ENCODE measurements at regions not wholly inside any gene's neighbourhood (a gene's known extent, or its start where the extent isn't known, plus 50 kb on each side); places are given as distances from the start of the nearest gene placed in this dataset.

DNA sequence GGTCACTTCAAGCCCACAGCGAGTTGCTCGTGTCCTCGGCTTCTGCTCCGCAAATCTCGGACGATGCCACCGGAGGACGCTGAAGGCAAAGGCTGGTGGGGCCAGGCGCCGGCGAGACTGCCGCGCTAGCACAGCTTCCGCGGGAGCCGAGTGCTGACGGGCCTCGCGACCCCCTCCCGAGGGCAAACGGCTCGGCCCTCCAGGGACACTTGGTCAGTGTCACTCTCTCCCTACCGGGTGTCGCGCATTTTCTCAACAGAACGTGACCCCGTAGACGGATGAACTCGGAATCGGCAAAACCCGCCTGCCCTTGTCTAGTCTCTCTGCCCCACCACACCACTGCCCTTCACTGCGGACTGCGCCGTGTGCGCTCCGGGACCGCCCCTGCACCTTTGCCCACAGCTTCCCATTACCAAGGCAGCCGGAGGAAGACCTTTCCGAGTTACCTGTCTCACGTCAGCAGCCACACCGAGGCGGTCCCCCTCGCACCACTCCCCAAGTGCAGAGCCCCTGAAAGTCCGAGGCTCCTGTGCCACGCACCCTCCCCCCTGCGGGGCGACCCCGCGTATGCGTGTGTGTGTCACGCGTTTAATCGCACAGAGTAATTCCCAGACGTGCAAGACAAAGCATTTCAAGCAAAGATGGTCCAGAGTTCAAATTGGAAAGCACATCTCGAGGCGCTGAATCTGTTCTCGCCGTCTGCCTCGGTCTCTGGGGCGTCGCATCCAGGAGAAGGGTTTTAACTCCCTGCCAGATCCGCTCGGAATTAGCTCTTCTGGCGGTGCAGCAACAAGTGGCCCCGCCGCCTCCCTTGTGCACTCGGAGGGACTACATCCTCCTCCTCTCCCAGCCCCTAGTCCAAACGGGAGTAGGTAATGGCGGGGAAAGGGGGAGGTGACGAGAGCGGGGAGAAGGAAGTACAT, 245.0 kb upstream of the TOPAZ1 start:
- Histone ChIP-seq H3K4me3 (peak overlapping the region; percentile 10), H3K36me3 (replicated peaks) (no peaks in the 10 kb centered on the region), H3K4me1 (peaks cover 15% of the 10 kb centered on the region), H3K9me3 (peaks cover 13% of the 10 kb centered on the region; the same call in 1 of the 2 replicates), H3K27me3 (ENCODE audit: low read depth) (peaks cover 6% of the 10 kb centered on the region; the same call in 1 of the 2 replicates)
- in situ Hi-C loops (cut with MboI; ENCODE audit: low sequenced_read_pairs), result no loop called here
- peak in 1 of 2 experiments; percentile 49 for DNase-seq (ENCODE audit: low spot score in 2 of 2)

DNA sequence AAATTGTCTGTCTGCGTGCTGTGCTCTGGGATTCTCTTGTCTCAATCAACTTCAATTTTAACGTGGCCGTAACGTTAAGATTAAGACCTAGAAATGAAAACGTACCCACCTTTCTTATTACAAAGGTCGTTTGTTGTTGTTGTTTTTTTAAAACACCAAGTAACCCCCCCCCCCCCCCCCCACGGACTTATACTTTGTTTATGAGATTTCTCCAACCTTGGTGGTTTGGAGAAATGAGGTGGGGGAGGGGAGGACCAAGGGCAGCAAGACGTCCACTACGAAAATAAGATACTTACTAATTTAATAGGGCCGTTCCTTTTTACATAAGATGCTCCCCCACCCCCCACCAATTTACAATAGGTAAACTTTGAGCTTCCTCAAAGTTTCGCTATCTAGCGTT, 244.4 kb upstream of the TOPAZ1 start:
- Histone ChIP-seq H3K36me3 (replicated peaks) (no peaks in the 10 kb centered on the region), H3K4me3 (no peak overlapping the region), H3K27me3 (ENCODE audit: low read depth) (peaks cover 6% of the 10 kb centered on the region; the same call in 1 of the 2 replicates), H3K4me1 (peaks cover 15% of the 10 kb centered on the region), H3K9me3 (peaks cover 13% of the 10 kb centered on the region; the same call in 1 of the 2 replicates)
- no peak for DNase-seq (ENCODE audit: low spot score in 2 of 2)
- in situ Hi-C loops (cut with MboI; ENCODE audit: low sequenced_read_pairs), result no loop called here

DNA sequence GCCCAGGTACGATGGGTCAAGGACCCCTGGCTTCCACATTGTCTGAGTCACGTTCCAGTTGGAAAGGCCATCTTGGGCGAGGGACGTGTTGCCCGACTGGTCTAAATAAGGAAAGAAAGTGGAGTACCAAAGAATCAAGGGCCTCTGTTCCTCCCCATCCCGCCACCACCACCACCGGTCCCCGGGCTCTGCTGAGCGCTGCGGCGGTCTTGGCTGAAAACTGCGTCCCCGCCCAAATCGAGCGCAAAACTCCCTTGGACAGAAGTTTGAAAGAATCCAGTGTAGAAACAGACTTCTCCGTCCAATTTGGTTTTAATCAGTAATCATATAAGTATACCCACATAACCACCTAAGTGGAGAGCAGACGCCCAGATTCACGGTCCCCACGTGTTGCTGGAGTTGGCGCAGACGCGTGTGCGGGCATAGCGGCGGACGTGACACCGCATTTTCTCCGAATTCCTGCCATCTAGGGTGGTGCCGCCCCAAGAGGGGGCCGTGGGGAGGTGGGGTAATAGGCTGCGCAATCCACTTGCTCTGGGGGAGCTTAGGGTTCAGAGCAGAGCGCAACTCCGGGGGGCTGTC, 243.8 kb upstream of the TOPAZ1 start:
- Histone ChIP-seq H3K9me3 (peaks cover 12% of the 10 kb centered on the region; the same call in 1 of the 2 replicates), H3K4me1 (peaks cover 15% of the 10 kb centered on the region), H3K36me3 (replicated peaks) (no peaks in the 10 kb centered on the region), H3K4me3 (no peak overlapping the region), H3K27me3 (ENCODE audit: low read depth) (peaks cover 6% of the 10 kb centered on the region; the same call in 1 of the 2 replicates)
- in situ Hi-C loops (cut with MboI; ENCODE audit: low sequenced_read_pairs), result no loop called here
- DNase-seq (ENCODE audit: low spot score in 2 of 2), result no peak

DNA sequence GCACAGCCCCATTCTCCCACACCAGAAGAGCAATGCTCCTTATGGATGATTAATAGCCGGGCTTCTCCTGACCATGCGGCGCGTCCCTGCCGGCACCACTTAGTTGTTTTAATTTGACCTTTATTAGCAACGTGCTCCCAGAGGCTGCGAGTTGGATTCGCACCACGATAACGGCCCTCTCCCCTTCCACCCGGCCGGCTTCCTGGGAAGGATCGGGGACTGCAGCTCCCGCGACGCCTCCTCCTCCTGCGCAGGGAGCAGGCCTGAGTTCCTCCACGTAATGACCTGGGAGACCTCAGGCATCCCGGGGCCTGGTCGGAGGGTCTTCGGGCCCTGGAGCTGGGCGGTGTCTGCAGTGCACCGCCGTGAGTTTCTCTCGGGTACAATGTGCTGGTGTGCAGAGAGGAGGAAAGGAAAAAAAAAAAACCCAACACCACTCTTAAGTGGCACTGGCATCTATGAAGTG, 243.3 kb upstream of the TOPAZ1 start:
- H3K27me3 ChIP-seq (ENCODE audit: low read depth), result peaks cover 6% of the 10 kb centered on the region; the same call in 1 of the 2 replicates
- no peak for DNase-seq (ENCODE audit: low spot score in 2 of 2)

DNA sequence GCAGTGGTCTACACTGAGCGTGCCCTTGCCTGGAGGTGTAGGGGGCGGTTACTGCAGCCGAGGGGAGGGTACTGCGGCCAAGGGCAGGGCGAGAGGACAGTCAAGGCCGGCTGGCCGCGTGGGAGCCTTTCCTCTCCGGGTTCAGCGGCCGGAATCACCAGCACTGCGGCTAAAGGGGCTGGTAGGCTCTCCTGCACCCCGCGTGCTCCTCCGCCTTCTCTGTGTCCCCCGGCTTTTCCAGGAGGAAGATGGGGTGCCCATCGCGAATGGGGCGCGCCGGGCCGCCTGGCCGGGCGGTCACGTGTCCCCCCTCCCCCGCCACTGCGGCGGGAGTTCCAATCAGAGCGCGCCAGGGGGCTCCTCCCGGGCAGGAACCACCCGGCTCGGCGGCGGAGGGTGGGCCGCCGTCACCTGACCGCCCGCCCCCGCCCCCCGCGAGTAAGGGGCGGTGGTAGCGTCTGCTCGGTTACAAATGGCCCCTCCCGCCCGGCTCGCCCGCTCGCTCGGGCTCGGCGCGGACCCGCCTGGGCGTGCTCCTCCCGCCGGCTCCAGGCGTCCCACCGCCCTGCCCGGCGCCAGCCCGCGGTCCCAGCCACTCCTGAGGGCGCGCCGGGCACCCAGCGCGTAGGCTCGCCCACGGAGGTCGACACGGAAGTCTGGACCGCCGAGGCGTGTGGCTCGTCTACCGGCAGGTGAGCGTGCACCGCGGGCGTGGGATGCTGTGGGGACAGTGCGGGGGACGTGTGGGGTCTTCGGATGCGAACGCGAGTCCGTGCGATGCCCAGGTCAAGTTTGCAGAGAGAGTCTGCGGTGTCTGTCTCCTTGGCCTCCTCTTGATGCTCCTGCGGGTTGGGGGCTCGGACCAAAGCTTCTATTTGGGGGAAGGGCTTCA, 242.6 kb upstream of the TOPAZ1 start:
- Histone ChIP-seq H3K4me1 (peaks cover 15% of the 10 kb centered on the region), H3K36me3 (replicated peaks) (no peaks in the 10 kb centered on the region), H3K4me3 (peak overlapping the region; percentile 66), H3K9me3 (peaks cover 8% of the 10 kb centered on the region; the same call in 1 of the 2 replicates), H3K27me3 (ENCODE audit: low read depth) (peaks cover 6% of the 10 kb centered on the region; the same call in 1 of the 2 replicates)
- peak; percentile 72 to 89 for DNase-seq (ENCODE audit: low spot score in 2 of 2)
- in situ Hi-C loops (cut with MboI; ENCODE audit: low sequenced_read_pairs), result no loop called here

More for the DNA sequence above, 243.3 kb upstream of the TOPAZ1 start:
- H3K36me3 ChIP-seq (replicated peaks), result no peaks in the 10 kb centered on the region
- in situ Hi-C loops (cut with MboI; ENCODE audit: low sequenced_read_pairs), result no loop called here
- H3K4me3 ChIP-seq, result peak overlapping the region; percentile 66
- peaks cover 8% of the 10 kb centered on the region; the same call in 1 of the 2 replicates for H3K9me3 ChIP-seq
- H3K4me1 ChIP-seq, result peaks cover 15% of the 10 kb centered on the region

DNA sequence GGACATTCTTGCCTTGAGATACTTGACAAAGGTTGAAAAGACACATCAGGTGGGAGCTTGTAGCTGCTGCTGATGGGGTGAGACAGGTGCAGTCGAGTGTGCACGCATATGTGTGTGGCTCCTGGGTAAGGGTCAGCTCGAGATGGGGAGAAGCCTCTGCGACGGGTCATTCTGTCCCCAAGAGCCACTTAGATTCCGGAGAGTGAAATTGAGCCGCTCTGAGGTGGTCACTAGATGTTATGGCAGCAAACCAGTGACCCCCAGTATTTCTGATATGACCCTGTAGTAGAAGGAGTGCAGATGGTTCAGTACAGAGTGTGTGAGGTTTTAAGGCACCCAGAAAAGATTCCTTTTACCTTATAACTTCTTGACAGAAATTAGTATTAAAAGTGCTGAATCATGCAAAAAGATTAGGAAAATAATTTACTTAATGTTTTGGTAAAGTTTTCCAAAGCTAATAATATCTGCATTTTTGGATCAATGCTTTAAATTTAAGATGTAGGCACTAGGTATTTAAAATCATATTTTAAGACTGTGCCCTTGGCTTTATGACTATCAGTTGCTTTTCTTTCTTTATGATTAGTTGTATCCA, 241.9 kb upstream of the TOPAZ1 start:
- Histone ChIP-seq H3K36me3 (replicated peaks) (no peaks in the 10 kb centered on the region), H3K4me1 (peaks cover 15% of the 10 kb centered on the region), H3K9me3 (peaks cover 8% of the 10 kb centered on the region; the same call in 1 of the 2 replicates), H3K4me3 (peak overlapping the region; percentile 66), H3K27me3 (ENCODE audit: low read depth) (peaks cover 4% of the 10 kb centered on the region; the same call in 1 of the 2 replicates)
- in situ Hi-C loops (cut with MboI; ENCODE audit: low sequenced_read_pairs), result no loop called here
- no peak for DNase-seq (ENCODE audit: low spot score in 2 of 2)

DNA sequence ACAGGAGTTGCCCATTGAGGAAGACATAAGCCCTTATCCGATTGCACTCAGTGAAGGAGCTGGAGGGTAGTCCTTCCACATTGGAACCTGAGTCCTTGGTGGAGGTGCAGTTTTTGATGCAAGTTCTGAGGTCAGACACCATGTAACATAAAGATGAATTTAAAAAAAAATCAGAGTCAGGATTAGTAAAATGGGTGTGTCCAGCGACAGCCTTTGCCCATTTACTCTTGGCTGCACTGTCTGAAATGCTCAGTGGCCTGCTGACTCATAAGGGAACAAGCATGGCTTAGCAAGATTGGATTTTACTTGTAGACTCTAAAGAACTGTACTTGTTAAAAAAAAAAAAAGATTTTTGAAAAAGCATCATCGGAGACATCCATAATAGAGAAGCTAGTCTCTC, 241.1 kb upstream of the TOPAZ1 start:
- H3K4me1 ChIP-seq, result peaks cover 15% of the 10 kb centered on the region
- in situ Hi-C loops (cut with MboI; ENCODE audit: low sequenced_read_pairs), result no loop called here
- H3K27me3 ChIP-seq (ENCODE audit: low read depth), result no peaks in the 10 kb centered on the region; the same call in 1 of the 2 replicates
- peaks cover 8% of the 10 kb centered on the region; the same call in 1 of the 2 replicates for H3K9me3 ChIP-seq
- H3K36me3 ChIP-seq (replicated peaks), result no peaks in the 10 kb centered on the region
- H3K4me3 ChIP-seq, result peak overlapping the region; percentile 66
- peak in 1 of 2 experiments; percentile 2 for DNase-seq (ENCODE audit: low spot score in 2 of 2)

DNA sequence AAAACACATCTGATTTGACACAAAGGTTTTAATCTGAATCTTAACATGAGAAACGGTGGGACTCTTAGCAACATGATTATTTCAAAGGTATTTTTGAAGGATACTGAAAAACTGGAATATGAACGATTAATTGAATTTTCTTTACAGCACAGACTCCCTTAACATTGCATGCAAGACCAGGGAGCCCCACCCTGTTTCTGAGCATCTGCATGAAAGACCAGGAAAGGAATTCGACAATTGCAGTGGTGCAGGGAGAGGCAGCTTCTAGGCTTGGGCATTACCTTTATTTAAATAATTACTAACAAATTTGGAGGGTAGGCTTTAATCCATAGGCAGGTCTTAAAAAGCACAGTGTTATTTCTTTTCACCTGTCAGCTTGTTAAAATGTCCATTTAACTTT, 240.6 kb upstream of the TOPAZ1 start:
- H3K27me3 ChIP-seq (ENCODE audit: low read depth), result no peaks in the 10 kb centered on the region; the same call in 1 of the 2 replicates
- H3K36me3 ChIP-seq (replicated peaks), result no peaks in the 10 kb centered on the region; the same call in 1 of the 2 replicates
- H3K4me3 ChIP-seq, result no peak overlapping the region; the same call in 1 of the 2 replicates
- no peak for DNase-seq (ENCODE audit: low spot score in 2 of 2)
- H3K4me1 ChIP-seq, result peaks cover 15% of the 10 kb centered on the region
- in situ Hi-C loops (cut with MboI; ENCODE audit: low sequenced_read_pairs), result no loop called here
- peaks cover 7% of the 10 kb centered on the region; the same call in 1 of the 2 replicates for H3K9me3 ChIP-seq

DNA sequence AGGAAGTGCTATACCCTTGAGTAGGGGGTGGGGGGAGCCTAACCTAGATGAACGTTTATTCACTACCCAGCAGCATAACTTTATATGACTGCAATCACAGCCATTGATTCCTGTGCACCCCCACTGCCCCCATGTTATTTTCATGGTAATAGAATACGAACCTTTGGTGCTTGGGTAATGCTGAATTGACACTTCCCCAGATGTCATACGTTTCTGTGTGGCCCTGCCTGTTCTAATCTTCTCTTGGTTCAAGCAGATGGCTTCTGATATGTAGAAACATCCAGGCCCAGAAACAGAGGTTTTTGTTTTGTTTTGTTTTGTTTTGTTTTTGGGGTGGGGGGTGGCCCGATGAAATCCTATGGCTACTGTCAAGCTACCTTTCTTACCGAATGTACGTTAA, 237.9 kb upstream of the TOPAZ1 start:
- no peaks in the 10 kb centered on the region for H3K27me3 ChIP-seq (ENCODE audit: low read depth)
- in situ Hi-C loops (cut with MboI; ENCODE audit: low sequenced_read_pairs), result no loop called here

DNA sequence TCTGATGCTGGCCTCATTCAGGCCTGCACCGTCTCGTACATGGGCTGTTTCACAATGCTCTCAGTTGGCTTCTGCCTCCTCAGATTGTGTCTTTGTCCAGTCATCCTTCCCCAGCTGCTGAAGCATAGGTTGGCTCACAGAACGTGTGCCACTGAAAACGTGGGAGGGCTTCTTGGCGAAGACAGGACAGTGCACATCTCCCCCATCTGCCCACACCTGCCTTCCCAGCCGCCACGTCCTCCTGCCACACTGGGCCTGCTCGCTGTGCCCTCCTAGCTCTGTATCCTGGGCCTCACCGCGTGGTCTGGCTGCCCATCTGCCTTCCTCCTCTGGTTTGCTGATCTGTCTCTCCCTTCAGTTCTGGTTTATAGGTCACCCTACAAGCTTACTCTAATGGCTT, 230.0 kb upstream of the TOPAZ1 start:
- H3K4me3 ChIP-seq, result no peak overlapping the region
- no peaks in the 10 kb centered on the region for H3K27me3 ChIP-seq (ENCODE audit: low read depth)
- no peaks in the 10 kb centered on the region for H3K9me3 ChIP-seq
- no peaks in the 10 kb centered on the region for H3K4me1 ChIP-seq
- no peaks in the 10 kb centered on the region for H3K36me3 ChIP-seq (replicated peaks)
- DNase-seq (ENCODE audit: low spot score in 2 of 2), result no peak
- in situ Hi-C loops (cut with MboI; ENCODE audit: low sequenced_read_pairs), result no loop called here

More for the DNA sequence above, 237.9 kb upstream of the TOPAZ1 start:
- Histone ChIP-seq H3K36me3 (replicated peaks) (no peaks in the 10 kb centered on the region; the same call in 1 of the 2 replicates), H3K4me3 (no peak overlapping the region), H3K4me1 (peaks cover 14% of the 10 kb centered on the region), H3K9me3 (no peaks in the 10 kb centered on the region)
- no peak for DNase-seq (ENCODE audit: low spot score in 2 of 2)

DNA sequence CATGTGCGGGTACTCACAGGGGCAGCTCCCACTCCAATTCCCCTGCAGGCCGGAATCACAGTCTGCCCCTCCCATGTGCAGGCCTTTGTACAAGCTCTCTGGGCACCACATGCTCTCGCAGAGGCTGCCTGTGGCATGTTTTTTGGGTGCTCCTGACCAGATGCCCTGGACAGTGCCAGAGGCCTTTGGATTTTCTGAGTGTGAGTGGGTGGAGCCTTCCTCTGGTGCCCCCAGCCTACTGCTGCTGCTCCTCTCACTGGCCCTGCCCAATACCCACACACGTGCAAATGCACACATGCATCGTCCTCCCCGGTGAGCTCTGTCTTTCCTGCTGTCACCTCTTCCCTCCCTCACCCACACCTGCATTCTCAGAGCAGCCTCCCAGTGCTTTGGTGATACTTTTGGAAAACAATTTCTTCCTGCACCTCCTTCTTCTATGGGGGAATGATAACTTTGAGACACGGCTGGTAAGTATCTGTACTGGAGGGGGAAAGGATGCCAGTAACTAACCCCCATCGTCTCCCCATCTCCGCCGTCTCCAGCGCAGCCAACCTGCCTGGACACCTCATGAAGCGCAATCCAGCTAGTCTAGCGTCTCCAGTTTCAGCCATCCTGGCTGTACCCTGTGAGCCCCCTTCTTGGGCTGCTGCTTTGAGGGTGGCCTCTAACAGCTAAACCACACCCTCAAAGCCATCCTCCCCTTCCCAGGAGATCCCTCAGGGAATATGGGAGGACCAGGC, 229.4 kb upstream of the TOPAZ1 start:
- no peak for DNase-seq (ENCODE audit: low spot score in 2 of 2)
- in situ Hi-C loops (cut with MboI; ENCODE audit: low sequenced_read_pairs), result no loop called here
- no peaks in the 10 kb centered on the region for H3K9me3 ChIP-seq
- H3K4me1 ChIP-seq, result no peaks in the 10 kb centered on the region
- H3K27me3 ChIP-seq (ENCODE audit: low read depth), result no peaks in the 10 kb centered on the region
- no peaks in the 10 kb centered on the region for H3K36me3 ChIP-seq (replicated peaks)
- H3K4me3 ChIP-seq, result no peak overlapping the region

DNA sequence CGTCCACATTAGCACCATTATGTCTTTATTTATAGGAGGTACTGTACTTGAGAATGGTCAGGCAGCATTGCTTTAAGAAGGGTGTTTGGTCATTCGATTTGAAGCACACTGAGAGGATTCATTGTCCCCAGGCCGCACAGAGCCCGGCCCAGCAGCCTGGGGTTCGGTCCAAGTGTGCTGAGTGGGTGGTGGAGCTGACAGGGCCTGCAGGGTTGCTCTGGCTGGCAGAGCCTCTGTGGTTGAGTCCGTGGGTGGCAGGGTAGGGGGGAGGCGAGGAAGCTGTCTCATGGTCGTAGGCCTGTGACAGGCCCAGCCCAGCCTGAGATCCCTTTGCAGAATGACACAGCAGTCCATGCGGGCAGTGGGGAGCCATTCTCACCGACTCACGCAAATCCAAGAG, 227.7 kb upstream of the TOPAZ1 start:
- in situ Hi-C loops (cut with MboI; ENCODE audit: low sequenced_read_pairs), result no loop called here
- Histone ChIP-seq H3K9me3 (no peaks in the 10 kb centered on the region), H3K4me3 (no peak overlapping the region), H3K36me3 (replicated peaks) (no peaks in the 10 kb centered on the region), H3K4me1 (no peaks in the 10 kb centered on the region), H3K27me3 (ENCODE audit: low read depth) (no peaks in the 10 kb centered on the region)
- DNase-seq (ENCODE audit: low spot score in 2 of 2), result no peak
